GM06990 (cell line): ENCODE measurements at regions not wholly inside any gene's neighbourhood (a gene's known extent, or its start where the extent isn't known, plus 50 kb on each side); places are given as distances from the start of the nearest gene placed in this dataset.
"Not testable (repeated sequence)": the region's sequence is repeated elsewhere in the genome, so short reads cannot be mapped to it uniquely, and the experiment has no call there.

Experiments used
- DNase-seq: peaks from one replicate; pipeline ENCODE4 v3.0.0-alpha.2; 2011; ENCODE audit not compliant: insufficient read length; ENCODE audit errors: extremely low read depth
- H3K27me3 ChIP-seq: replicated peaks from 2 replicates; pipeline ENCODE4 v1.6.0; 2011; ENCODE audit warnings: low read length; ENCODE audit not compliant: control insufficient read depth, insufficient read depth
- H3K36me3 ChIP-seq: 2 replicates; pipeline ENCODE4 v1.5.1; 2011; ENCODE audit warnings: low read length; ENCODE audit not compliant: control insufficient read depth, insufficient read depth
- H3K4me3 ChIP-seq: replicated peaks from 2 replicates; pipeline ENCODE4 v1.5.1; 2011; ENCODE audit warnings: low read depth, mild to moderate bottlenecking, control low read depth, low read length
- TF ChIP-seq, protein P1 (sequence below): IDR thresholded peaks from 2 replicates; pipeline ENCODE4 v1.5.1; 2011; ENCODE audit warnings: low read length, control low read depth, mild to moderate bottlenecking, inconsistent platforms; ENCODE audit not compliant: insufficient read depth, poor library complexity, severe bottlenecking

DNA sequence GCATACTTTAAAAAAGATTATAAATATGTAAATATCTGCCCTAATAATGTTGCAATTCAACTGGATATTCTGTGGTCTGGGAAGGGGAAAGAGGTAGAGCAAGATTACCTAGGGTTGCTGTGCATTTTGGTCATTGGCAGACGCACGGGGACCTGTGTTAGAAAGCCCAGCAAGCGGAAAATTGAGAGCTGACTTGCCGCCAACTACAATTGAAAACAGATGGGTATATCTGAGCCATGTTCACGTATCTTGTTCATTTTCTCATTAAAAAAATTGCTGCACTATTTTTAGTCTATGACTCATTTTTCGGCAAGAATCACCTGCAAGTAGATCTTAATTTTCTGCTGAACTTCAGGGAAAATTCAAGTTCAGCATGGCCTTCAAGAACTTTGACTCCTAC, 308.5 kb upstream of the TMTC4 start:
- Histone ChIP-seq H3K4me3 (no peak overlapping the region), H3K36me3 (no peaks in the 10 kb centered on the region), H3K27me3 (no peaks in the 10 kb centered on the region)
- TF ChIP-seq, protein P1, sequence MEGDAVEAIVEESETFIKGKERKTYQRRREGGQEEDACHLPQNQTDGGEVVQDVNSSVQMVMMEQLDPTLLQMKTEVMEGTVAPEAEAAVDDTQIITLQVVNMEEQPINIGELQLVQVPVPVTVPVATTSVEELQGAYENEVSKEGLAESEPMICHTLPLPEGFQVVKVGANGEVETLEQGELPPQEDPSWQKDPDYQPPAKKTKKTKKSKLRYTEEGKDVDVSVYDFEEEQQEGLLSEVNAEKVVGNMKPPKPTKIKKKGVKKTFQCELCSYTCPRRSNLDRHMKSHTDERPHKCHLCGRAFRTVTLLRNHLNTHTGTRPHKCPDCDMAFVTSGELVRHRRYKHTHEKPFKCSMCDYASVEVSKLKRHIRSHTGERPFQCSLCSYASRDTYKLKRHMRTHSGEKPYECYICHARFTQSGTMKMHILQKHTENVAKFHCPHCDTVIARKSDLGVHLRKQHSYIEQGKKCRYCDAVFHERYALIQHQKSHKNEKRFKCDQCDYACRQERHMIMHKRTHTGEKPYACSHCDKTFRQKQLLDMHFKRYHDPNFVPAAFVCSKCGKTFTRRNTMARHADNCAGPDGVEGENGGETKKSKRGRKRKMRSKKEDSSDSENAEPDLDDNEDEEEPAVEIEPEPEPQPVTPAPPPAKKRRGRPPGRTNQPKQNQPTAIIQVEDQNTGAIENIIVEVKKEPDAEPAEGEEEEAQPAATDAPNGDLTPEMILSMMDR = no peak
- DNase-seq = no peak

DNA sequence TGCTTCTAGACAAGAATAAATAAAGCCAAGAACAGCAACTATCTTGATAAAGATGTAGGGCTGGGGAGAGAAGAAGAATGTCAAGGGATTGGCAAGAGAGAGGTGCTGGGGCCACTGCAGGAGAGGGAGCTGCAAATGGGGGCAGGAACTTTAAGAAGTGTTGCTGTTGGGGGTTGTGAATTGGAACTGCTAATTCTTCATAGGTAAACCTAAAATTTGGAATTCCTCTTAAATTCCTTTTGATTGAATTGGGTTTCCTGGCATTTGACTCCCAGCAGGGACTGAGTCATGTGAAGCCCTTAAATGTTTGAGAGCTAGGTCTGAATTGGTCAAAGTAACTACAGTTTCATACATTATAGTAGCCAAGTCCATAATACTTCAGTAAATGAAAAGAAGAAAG, 305.6 kb upstream of the TMTC4 start:
- TF ChIP-seq, protein P1 = no peak
- Histone ChIP-seq H3K36me3 (no peaks in the 10 kb centered on the region), H3K27me3 (no peaks in the 10 kb centered on the region), H3K4me3 (no peak overlapping the region)
- DNase-seq = no peak

DNA sequence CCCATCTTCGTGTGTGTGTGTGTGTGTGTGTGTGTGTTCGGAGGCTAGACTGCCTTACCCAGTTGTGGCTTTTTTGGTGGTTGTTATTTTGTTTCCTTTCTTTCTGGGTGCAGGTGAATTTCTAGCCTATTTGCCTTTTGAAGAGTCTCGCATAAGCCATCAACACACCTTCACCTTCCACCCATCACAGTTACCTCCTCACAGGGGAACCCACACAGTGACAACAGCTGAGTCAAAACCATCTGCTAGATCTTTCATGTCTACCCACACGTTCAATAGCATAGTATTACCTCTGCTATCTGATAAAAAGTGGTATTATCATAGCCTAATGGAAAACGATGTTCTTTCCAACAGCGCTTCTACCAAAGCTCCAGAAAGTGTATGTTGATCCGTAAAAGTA, 303.2 kb upstream of the TMTC4 start:
- Histone ChIP-seq H3K4me3 (no peak overlapping the region), H3K36me3 (no peaks in the 10 kb centered on the region), H3K27me3 (no peaks in the 10 kb centered on the region)
- no peak for DNase-seq
- TF ChIP-seq, protein P1 = no peak

DNA sequence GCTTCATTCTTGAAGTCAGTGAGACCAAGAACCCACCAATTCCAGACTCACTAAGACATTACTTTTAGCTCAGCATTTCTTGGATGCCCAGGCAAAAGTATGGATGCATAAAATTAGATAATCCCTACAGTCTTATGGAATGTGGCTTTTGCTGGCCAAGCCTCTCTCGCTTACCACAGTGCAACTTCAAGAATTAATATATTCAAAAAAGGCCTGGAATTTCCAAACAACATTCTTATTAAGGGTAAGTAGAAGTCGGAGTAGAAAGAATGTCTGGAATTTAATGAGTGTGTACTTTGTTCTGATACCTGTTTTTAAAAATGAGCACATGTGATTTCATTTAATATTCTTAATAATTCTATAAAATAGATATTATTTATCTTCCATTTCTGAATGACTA, 302.4 kb upstream of the TMTC4 start:
- no peak for DNase-seq
- Histone ChIP-seq H3K4me3 (no peak overlapping the region), H3K27me3 (no peaks in the 10 kb centered on the region), H3K36me3 (no peaks in the 10 kb centered on the region)
- TF ChIP-seq, protein P1 = no peak

DNA sequence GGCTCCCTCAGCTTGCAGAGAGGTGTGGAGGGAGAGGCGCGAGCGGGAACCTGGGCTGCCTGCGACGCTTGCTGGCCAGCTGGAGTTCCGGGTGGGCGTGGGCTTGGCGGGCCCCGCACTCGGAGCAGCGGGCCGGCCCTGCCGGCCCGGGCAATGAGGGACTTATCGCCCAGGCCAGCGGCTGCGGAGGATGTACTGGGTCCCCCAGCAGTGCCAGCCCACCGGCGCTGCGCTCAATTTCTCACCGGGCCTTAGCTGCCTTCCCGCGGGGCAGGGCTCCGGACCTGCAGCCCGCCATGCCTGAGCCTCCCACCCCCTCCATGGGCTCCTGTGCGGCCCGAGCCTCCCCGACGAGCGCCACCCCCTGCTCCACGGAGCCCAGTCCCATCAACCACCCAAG, 301.1 kb upstream of the TMTC4 start:
- H3K36me3 ChIP-seq, H3K27me3 ChIP-seq, H3K4me3 ChIP-seq, DNase-seq: not testable (repeated sequence)

DNA sequence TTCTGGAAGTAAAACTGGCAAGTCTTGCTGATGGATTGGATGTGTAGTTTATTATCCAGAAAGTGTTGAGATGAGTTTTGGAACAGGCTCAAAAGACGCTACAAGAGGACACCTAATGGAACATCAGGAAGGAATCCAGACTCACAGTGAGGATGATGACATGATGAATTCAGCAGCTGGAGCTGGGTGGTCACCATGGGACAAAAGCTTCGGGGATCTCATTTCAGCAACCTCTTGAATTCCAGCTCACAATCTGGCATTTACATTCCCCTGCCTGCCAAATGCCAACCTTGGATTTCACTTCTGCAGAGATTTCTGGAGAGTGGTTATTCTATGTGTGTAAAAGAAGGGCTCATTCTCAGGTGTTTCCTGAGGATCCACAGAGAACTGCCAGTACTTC, 288.0 kb upstream of the TMTC4 start:
- no peaks in the 10 kb centered on the region for H3K36me3 ChIP-seq
- DNase-seq = no peak
- H3K27me3 ChIP-seq = no peaks in the 10 kb centered on the region
- TF ChIP-seq, protein P1 = no peak
- no peak overlapping the region for H3K4me3 ChIP-seq
